ENCODE measurements at regions not wholly inside any gene's neighbourhood (a gene's known extent, or its start where the extent isn't known, plus 50 kb on each side); places are given as distances from the start of the nearest gene placed in this dataset.

DNA sequence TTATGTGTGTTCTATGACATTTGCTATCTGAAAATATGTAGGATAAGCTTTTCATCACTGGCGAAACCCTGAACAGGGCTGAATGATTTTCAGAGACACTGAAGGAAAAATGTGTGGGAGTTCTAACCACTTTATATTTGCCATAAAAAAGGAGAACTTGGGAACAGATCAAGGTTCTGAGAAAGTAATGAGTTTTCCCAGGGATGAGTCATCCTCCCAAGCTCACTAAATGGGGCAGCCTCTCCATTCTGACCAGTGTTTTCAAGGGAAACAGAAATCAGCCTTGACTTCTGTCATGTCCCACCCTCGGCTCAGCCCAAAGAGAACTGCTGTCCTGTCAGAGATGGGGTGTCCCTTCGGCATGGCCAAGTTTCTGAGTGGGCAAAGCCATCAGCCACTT, 2109.8 kb upstream of the CELF4 start:
- Mint-ChIP-seq H3K36me3 (ENCODE audit: insufficient read depth, unreplicated experiment) (no peaks in the 10 kb centered on the region), H3K4me3 (ENCODE audit: unreplicated experiment) (no peak overlapping the region), H3K4me1 (ENCODE audit: low read depth, unreplicated experiment) (no peaks in the 10 kb centered on the region), H3K27me3 (ENCODE audit: insufficient read depth, unreplicated experiment) (no peaks in the 10 kb centered on the region), H3K27ac (ENCODE audit: unreplicated experiment) (no peak overlapping the region), H3K9me3 (ENCODE audit: unreplicated experiment) (no peaks in the 10 kb centered on the region)
- intact Hi-C loops (cut with micrococcal nuclease; ENCODE audit: unreplicated experiment), result no loop called here
- TF ChIP-seq, protein P1, sequence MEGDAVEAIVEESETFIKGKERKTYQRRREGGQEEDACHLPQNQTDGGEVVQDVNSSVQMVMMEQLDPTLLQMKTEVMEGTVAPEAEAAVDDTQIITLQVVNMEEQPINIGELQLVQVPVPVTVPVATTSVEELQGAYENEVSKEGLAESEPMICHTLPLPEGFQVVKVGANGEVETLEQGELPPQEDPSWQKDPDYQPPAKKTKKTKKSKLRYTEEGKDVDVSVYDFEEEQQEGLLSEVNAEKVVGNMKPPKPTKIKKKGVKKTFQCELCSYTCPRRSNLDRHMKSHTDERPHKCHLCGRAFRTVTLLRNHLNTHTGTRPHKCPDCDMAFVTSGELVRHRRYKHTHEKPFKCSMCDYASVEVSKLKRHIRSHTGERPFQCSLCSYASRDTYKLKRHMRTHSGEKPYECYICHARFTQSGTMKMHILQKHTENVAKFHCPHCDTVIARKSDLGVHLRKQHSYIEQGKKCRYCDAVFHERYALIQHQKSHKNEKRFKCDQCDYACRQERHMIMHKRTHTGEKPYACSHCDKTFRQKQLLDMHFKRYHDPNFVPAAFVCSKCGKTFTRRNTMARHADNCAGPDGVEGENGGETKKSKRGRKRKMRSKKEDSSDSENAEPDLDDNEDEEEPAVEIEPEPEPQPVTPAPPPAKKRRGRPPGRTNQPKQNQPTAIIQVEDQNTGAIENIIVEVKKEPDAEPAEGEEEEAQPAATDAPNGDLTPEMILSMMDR (IDR thresholded peaks at IDR 0.05; ENCODE audit: insufficient read depth in 1 of 2, low read depth in 1 of 2, low read length in 1 of 2, severe bottlenecking in 1 of 2, unreplicated experiment in 1 of 2), result no peak
- BruUV-seq (replicated peaks), result no TSS peak
- no peaks in the 10 kb centered on the region for H3K27me3 ChIP-seq (replicated peaks; ENCODE audit: control insufficient read depth, insufficient read depth, low read length)
- H3K4me1 ChIP-seq, result no peaks in the 10 kb centered on the region
- H3K36me3 ChIP-seq (ENCODE audit: control insufficient read depth, insufficient read depth, low read length), result no peaks in the 10 kb centered on the region
- H3K4me3 ChIP-seq (ENCODE audit: low read depth, low read length), result no peak overlapping the region
- DNase-seq, result no peak
- CTCF ChIA-PET, result no interaction called here
- POLR2A ChIA-PET, result no interaction called here
- no peaks in the 10 kb centered on the region for H3K9me3 ChIP-seq

DNA sequence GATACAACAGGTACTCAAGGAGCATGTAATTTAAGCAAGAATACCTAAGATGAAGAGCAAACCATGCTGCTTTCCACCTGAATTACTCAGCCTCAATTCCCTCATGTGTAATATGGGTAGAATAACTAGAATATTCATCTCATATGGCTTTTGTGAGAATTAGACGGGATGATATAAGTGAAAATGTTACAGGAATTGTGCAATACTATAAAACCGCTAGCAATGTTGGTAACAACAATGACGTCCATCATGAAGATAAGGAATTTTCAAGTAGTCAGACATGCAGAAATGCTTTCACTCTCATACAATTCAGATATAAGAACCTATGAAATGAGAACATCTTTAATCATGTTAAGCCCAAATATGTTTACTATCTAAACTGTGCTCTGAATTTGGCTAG, 2106.6 kb upstream of the CELF4 start:
- no peaks in the 10 kb centered on the region for H3K4me1 Mint-ChIP-seq (ENCODE audit: low read depth, unreplicated experiment)
- no peaks in the 10 kb centered on the region for H3K36me3 ChIP-seq (ENCODE audit: control insufficient read depth, insufficient read depth, low read length)
- POLR2A ChIA-PET, result no interaction called here
- H3K36me3 Mint-ChIP-seq (ENCODE audit: insufficient read depth, unreplicated experiment), result no peaks in the 10 kb centered on the region
- TF ChIP-seq, protein P1 (IDR thresholded peaks at IDR 0.05; ENCODE audit: insufficient read depth in 1 of 2, low read depth in 1 of 2, low read length in 1 of 2, severe bottlenecking in 1 of 2, unreplicated experiment in 1 of 2), result no peak
- DNase-seq, result no peak
- BruUV-seq (replicated peaks), result no TSS peak
- no peaks in the 10 kb centered on the region for H3K9me3 ChIP-seq
- no peaks in the 10 kb centered on the region for H3K27me3 Mint-ChIP-seq (ENCODE audit: insufficient read depth, unreplicated experiment)
- no peaks in the 10 kb centered on the region for H3K27me3 ChIP-seq (replicated peaks; ENCODE audit: control insufficient read depth, insufficient read depth, low read length)
- no peak overlapping the region for H3K4me3 ChIP-seq (ENCODE audit: low read depth, low read length)
- intact Hi-C loops (cut with micrococcal nuclease; ENCODE audit: unreplicated experiment), result no loop called here
- CTCF ChIA-PET, result no interaction called here
- no peak overlapping the region for H3K4me3 Mint-ChIP-seq (ENCODE audit: unreplicated experiment)
- H3K9me3 Mint-ChIP-seq (ENCODE audit: unreplicated experiment), result no peaks in the 10 kb centered on the region
- H3K4me1 ChIP-seq, result no peaks in the 10 kb centered on the region
- no peak overlapping the region for H3K27ac Mint-ChIP-seq (ENCODE audit: unreplicated experiment)

DNA sequence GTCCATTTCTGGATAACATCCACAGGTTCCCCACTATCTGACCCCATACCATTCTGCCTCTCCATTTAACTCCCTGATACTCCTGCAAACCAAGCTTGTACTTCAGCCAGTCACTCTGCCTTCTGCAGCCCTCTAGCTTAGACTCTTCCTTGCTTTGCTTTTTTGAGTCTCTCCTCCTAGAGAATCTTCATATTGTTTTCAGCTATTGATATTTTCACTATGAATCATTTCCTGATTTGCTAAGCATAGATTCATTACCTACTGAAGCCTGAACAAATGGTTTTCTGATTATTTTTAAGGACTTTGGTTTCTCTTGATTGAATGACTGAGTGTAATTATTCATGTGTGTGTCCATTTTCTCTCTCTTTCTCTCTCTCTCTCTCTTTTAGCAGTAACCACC, 2102.3 kb upstream of the CELF4 start:
- intact Hi-C loops (cut with micrococcal nuclease; ENCODE audit: unreplicated experiment), result no loop called here
- POLR2A ChIA-PET, result no interaction called here

More for the DNA sequence above, 2102.3 kb upstream of the CELF4 start:
- BruUV-seq (replicated peaks), result no TSS peak
- CTCF ChIA-PET, result no interaction called here
- no peak overlapping the region for H3K4me3 Mint-ChIP-seq (ENCODE audit: unreplicated experiment)
- H3K9me3 ChIP-seq, result no peaks in the 10 kb centered on the region
- H3K4me1 ChIP-seq, result no peaks in the 10 kb centered on the region
- no peaks in the 10 kb centered on the region for H3K4me1 Mint-ChIP-seq (ENCODE audit: low read depth, unreplicated experiment)
- no peaks in the 10 kb centered on the region for H3K9me3 Mint-ChIP-seq (ENCODE audit: unreplicated experiment)
- H3K27ac Mint-ChIP-seq (ENCODE audit: unreplicated experiment), result no peak overlapping the region
- no peak overlapping the region for H3K4me3 ChIP-seq (ENCODE audit: low read depth, low read length)
- H3K27me3 ChIP-seq (replicated peaks; ENCODE audit: control insufficient read depth, insufficient read depth, low read length), result no peaks in the 10 kb centered on the region
- no peaks in the 10 kb centered on the region for H3K36me3 ChIP-seq (ENCODE audit: control insufficient read depth, insufficient read depth, low read length)
- H3K36me3 Mint-ChIP-seq (ENCODE audit: insufficient read depth, unreplicated experiment), result no peaks in the 10 kb centered on the region
- no peaks in the 10 kb centered on the region for H3K27me3 Mint-ChIP-seq (ENCODE audit: insufficient read depth, unreplicated experiment)
- TF ChIP-seq, protein P1 (IDR thresholded peaks at IDR 0.05; ENCODE audit: insufficient read depth in 1 of 2, low read depth in 1 of 2, low read length in 1 of 2, severe bottlenecking in 1 of 2, unreplicated experiment in 1 of 2), result no peak
- no peak for DNase-seq

Measured in Caco-2 (cell line).